Astrocyte (in vitro differentiated cells and primary cell): ENCODE measurements at regions not wholly inside any gene's neighbourhood (a gene's known extent, or its start where the extent isn't known, plus 50 kb on each side); places are given as distances from the start of the nearest gene placed in this dataset.

Experiments
- DNase-seq: peaks from one replicate; pipeline ENCODE4 v3.0.0-alpha.2; 2010; ENCODE audit warnings: low read depth
- FAIRE-seq: peaks from 2 replicates; lab custom pipeline; 2011; peaks lifted over from hg19 to GRCh38; lab: Jason Lieb, UNC
- H2AFZ ChIP-seq: 2 replicates; pipeline ENCODE4 v1.6.0; 2012; ENCODE audit warnings: low read depth, low read length, inconsistent platforms
- H3K27ac ChIP-seq: 2 replicates; pipeline ENCODE4 v1.5.1; 2011; ENCODE audit warnings: low read depth, low read length, inconsistent platforms
- H3K27me3 ChIP-seq: 2 replicates; pipeline ENCODE4 v1.6.0; 2011; ENCODE audit warnings: low read length, inconsistent platforms; ENCODE audit not compliant: insufficient read depth
- H3K36me3 ChIP-seq: 2 replicates; pipeline ENCODE4 v1.5.1; 2011; ENCODE audit warnings: low read length, inconsistent platforms; ENCODE audit not compliant: insufficient read depth
- H3K4me1 ChIP-seq: 2 replicates; pipeline ENCODE4 v1.5.1; 2011; ENCODE audit warnings: low read length, inconsistent platforms; ENCODE audit not compliant: insufficient read depth
- H3K4me2 ChIP-seq: 2 replicates; pipeline ENCODE4 v1.6.0; 2012; ENCODE audit warnings: low read length, inconsistent platforms
- H3K4me3 ChIP-seq: 2 replicates; pipeline ENCODE4 v1.5.1; 2011; ENCODE audit warnings: low read depth, mild to moderate bottlenecking, low read length, inconsistent platforms; ENCODE audit not compliant: insufficient read depth
- H3K79me2 ChIP-seq: 2 replicates; pipeline ENCODE4 v1.6.0; 2012; ENCODE audit warnings: mild to moderate bottlenecking, low read length, inconsistent platforms; ENCODE audit not compliant: insufficient read depth
- H3K9ac ChIP-seq: 2 replicates; pipeline ENCODE4 v1.6.0; 2012; ENCODE audit warnings: mild to moderate bottlenecking, low read length, inconsistent platforms
- H3K9me3 ChIP-seq: 2 replicates; pipeline ENCODE4 v1.5.1; 2012; ENCODE audit warnings: low read depth, mild to moderate bottlenecking, low read length, inconsistent platforms; ENCODE audit not compliant: insufficient read depth
- H4K20me1 ChIP-seq: 2 replicates; pipeline ENCODE4 v1.6.0; 2012; ENCODE audit warnings: low read length, inconsistent platforms; ENCODE audit not compliant: insufficient read depth
- H3K27ac Mint-ChIP-seq: one replicate; pipeline ENCODE4 v1.8.0; 2021; ENCODE audit warnings: mild to moderate bottlenecking, mixed read lengths; ENCODE audit not compliant: unreplicated experiment
- H3K27me3 Mint-ChIP-seq: one replicate; pipeline ENCODE4 v1.8.0; 2021; ENCODE audit warnings: low read depth, mixed read lengths; ENCODE audit not compliant: unreplicated experiment
- H3K36me3 Mint-ChIP-seq: one replicate; pipeline ENCODE4 v1.8.0; 2021; ENCODE audit warnings: low read depth, mixed read lengths; ENCODE audit not compliant: unreplicated experiment
- H3K4me1 Mint-ChIP-seq: one replicate; pipeline ENCODE4 v1.8.0; 2021; ENCODE audit warnings: low read depth, mixed read lengths; ENCODE audit not compliant: unreplicated experiment
- H3K4me3 Mint-ChIP-seq: one replicate; pipeline ENCODE4 v1.8.0; 2021; ENCODE audit warnings: mild to moderate bottlenecking, moderate library complexity, mixed read lengths; ENCODE audit not compliant: unreplicated experiment
- H3K9me3 Mint-ChIP-seq: one replicate; pipeline ENCODE4 v1.8.0; 2021; ENCODE audit warnings: mild to moderate bottlenecking, mixed read lengths; ENCODE audit not compliant: unreplicated experiment
- CTCF ChIP-seq: IDR thresholded peaks from 2 replicates; pipeline ENCODE4 v1.5.1; 2011; ENCODE audit warnings: low read depth, mild to moderate bottlenecking, inconsistent platforms, low read length, moderate library complexity; ENCODE audit not compliant: insufficient read depth
- EZH2 ChIP-seq: IDR thresholded peaks from 2 replicates; pipeline ENCODE4 v1.6.1; 2012; ENCODE audit warnings: mild to moderate bottlenecking, low read length, inconsistent platforms; ENCODE audit not compliant: insufficient read depth

- DNase-seq: no peak
Observed at GRCh38 chr3:102248981-102249705, 185.7 kb upstream of the ZPLD1 start.

GRCh38 chr3:102255736-102256135 is 179.1 kb upstream of the ZPLD1 start:
- Mint-ChIP-seq H3K4me1 (no peaks in the 10 kb centered on the region), H3K27ac (no peak overlapping the region), H3K27me3 (no peaks in the 10 kb centered on the region), H3K9me3 (no peaks in the 10 kb centered on the region), H3K36me3 (no peaks in the 10 kb centered on the region), H3K4me3 (no peak overlapping the region)
- Histone ChIP-seq H3K4me2 (no peak overlapping the region), H3K9me3 (no peaks in the 10 kb centered on the region), H3K27ac (no peak overlapping the region), H3K9ac (no peak overlapping the region), H3K4me1 (no peaks in the 10 kb centered on the region), H2AFZ (no peak overlapping the region), H3K4me3 (no peak overlapping the region), H4K20me1 (no peaks in the 10 kb centered on the region), H3K79me2 (no peaks in the 10 kb centered on the region), H3K36me3 (no peaks in the 10 kb centered on the region), H3K27me3 (no peaks in the 10 kb centered on the region)
- no peak for DNase-seq
- TF ChIP-seq CTCF (no peak), EZH2 (no peak)
- no peak for FAIRE-seq

More at GRCh38 chr3:102248981-102249705, 185.7 kb upstream of the ZPLD1 start:
- no peaks in the 10 kb centered on the region for H3K36me3 Mint-ChIP-seq
- Histone ChIP-seq H3K4me1 (no peaks in the 10 kb centered on the region), H3K9ac (no peak overlapping the region), H3K4me2 (no peak overlapping the region), H2AFZ (no peak overlapping the region), H3K79me2 (no peaks in the 10 kb centered on the region), H3K9me3 (no peaks in the 10 kb centered on the region), H3K4me3 (no peak overlapping the region), H3K36me3 (no peaks in the 10 kb centered on the region), H3K27ac (no peak overlapping the region), H4K20me1 (no peaks in the 10 kb centered on the region), H3K27me3 (no peaks in the 10 kb centered on the region)
- no peaks in the 10 kb centered on the region for H3K4me1 Mint-ChIP-seq
- TF ChIP-seq CTCF (no peak), EZH2 (no peak)
- H3K9me3 Mint-ChIP-seq: no peaks in the 10 kb centered on the region
- H3K4me3 Mint-ChIP-seq: no peak overlapping the region
- no peak for FAIRE-seq
- H3K27ac Mint-ChIP-seq: no peak overlapping the region
- H3K27me3 Mint-ChIP-seq: no peaks in the 10 kb centered on the region

- no peak overlapping the region for H3K4me3 Mint-ChIP-seq
- no peak overlapping the region for H3K4me2 ChIP-seq
- DNase-seq (no peak), FAIRE-seq (no peak)
- H3K4me1 Mint-ChIP-seq: no peaks in the 10 kb centered on the region
- H3K79me2 ChIP-seq: no peaks in the 10 kb centered on the region
- no peaks in the 10 kb centered on the region for H4K20me1 ChIP-seq
- no peak overlapping the region for H3K9ac ChIP-seq
- H3K27ac ChIP-seq: no peak overlapping the region
- H3K9me3 ChIP-seq: no peaks in the 10 kb centered on the region
- H2AFZ ChIP-seq: no peak overlapping the region
- H3K27me3 ChIP-seq: no peaks in the 10 kb centered on the region
- H3K36me3 ChIP-seq: no peaks in the 10 kb centered on the region
- no peaks in the 10 kb centered on the region for H3K9me3 Mint-ChIP-seq
- H3K27me3 Mint-ChIP-seq: no peaks in the 10 kb centered on the region
- H3K4me1 ChIP-seq: no peaks in the 10 kb centered on the region
- no peak for TF ChIP-seq CTCF
- no peak for TF ChIP-seq EZH2
- no peaks in the 10 kb centered on the region for H3K36me3 Mint-ChIP-seq
- no peak overlapping the region for H3K4me3 ChIP-seq
- H3K27ac Mint-ChIP-seq: no peak overlapping the region
Observed at GRCh38 chr3:102258666-102259227, 176.1 kb upstream of the ZPLD1 start.
